ENCODE measurements at regions not wholly inside any gene's neighbourhood (a gene's known extent, or its start where the extent isn't known, plus 50 kb on each side); places are given as distances from the start of the nearest gene placed in this dataset.

- TF ChIP-seq, protein P1, sequence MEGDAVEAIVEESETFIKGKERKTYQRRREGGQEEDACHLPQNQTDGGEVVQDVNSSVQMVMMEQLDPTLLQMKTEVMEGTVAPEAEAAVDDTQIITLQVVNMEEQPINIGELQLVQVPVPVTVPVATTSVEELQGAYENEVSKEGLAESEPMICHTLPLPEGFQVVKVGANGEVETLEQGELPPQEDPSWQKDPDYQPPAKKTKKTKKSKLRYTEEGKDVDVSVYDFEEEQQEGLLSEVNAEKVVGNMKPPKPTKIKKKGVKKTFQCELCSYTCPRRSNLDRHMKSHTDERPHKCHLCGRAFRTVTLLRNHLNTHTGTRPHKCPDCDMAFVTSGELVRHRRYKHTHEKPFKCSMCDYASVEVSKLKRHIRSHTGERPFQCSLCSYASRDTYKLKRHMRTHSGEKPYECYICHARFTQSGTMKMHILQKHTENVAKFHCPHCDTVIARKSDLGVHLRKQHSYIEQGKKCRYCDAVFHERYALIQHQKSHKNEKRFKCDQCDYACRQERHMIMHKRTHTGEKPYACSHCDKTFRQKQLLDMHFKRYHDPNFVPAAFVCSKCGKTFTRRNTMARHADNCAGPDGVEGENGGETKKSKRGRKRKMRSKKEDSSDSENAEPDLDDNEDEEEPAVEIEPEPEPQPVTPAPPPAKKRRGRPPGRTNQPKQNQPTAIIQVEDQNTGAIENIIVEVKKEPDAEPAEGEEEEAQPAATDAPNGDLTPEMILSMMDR (IDR thresholded peaks at IDR 0.05), result no peak
- no peak for TF ChIP-seq EZH2 (IDR thresholded peaks at IDR 0.05; ENCODE audit: borderline replicate concordance, insufficient read depth, low read depth, low read length, poor library complexity, severe bottlenecking)
Observed at GRCh38 chr4:123832173-123833026, 435.8 kb downstream of the SPRY1 start.

All from B cell (primary cell).